AG10803 (cell line): ENCODE measurements at regions not wholly inside any gene's neighbourhood (a gene's known extent, or its start where the extent isn't known, plus 50 kb on each side); places are given as distances from the start of the nearest gene placed in this dataset.
A peak's percentile ranks its signal among the peaks of the same experiment; 100 is the strongest.

Experiments used
- DNase-seq: peaks from one replicate; pipeline ENCODE4 v3.0.0; 2010; ENCODE audit warnings: low read depth
- H3K4me3 ChIP-seq: 2 replicates; pipeline ENCODE4 v1.5.1; 2011; ENCODE audit warnings: mild to moderate bottlenecking, low read length, control low read depth
- CTCF ChIP-seq: conservative IDR thresholded peaks from 2 replicates; pipeline ENCODE4 v1.5.1; 2011; ENCODE audit warnings: mild to moderate bottlenecking, low read length, control low read depth, inconsistent platforms

DNA sequence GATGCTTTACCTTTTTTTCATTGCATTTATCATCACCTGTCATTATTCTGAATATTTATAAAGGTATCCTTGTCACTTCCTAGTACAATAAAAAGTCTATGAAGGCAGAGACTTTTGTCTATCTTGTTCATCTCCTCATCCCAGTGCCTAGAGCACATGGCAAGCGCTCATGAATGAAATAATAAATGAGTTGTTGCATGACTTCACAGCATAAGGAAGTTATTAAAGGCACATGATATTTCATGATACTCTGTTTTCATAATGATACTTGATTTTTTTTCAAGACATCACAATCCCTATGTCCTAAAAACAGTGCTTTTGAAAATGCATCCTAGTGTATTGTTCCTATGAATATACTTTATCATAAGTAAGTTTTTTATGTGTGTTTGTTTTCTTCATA is 310.6 kb upstream of the RSPO3 start:
- no peak for DNase-seq
- no peak overlapping the region for H3K4me3 ChIP-seq
- no peak for TF ChIP-seq CTCF

GRCh38 chr6:126811321-126811720 is 307.1 kb upstream of the RSPO3 start:
- no peak for TF ChIP-seq CTCF
- peak; percentile 57 for DNase-seq
- H3K4me3 ChIP-seq, result no peak overlapping the region

GRCh38 chr6:126812010-126812409 is 306.5 kb upstream of the RSPO3 start:
- no peak for DNase-seq
- TF ChIP-seq CTCF, result no peak
- H3K4me3 ChIP-seq, result no peak overlapping the region

DNA sequence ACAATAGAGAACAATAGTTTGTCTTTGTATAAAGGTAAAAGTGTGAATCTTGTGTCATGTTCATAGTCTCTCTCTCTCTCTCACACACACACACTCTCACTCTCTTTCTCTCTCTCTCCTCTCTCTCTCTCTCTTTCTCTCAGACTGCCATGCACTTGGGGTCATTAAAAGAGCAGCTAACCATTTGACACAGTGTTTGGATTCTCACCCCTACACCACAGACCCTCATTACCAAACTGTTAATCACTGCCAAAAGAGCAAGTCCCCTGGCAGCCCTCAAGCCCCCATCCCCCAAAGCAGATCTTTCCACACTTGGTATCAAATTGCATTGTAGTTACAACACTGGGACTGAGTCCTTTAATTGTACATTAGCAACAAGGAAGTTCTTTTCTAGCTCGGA is 305.8 kb upstream of the RSPO3 start:
- DNase-seq, result peak; percentile 32
- H3K4me3 ChIP-seq, result no peak overlapping the region
- TF ChIP-seq CTCF, result no peak

DNA sequence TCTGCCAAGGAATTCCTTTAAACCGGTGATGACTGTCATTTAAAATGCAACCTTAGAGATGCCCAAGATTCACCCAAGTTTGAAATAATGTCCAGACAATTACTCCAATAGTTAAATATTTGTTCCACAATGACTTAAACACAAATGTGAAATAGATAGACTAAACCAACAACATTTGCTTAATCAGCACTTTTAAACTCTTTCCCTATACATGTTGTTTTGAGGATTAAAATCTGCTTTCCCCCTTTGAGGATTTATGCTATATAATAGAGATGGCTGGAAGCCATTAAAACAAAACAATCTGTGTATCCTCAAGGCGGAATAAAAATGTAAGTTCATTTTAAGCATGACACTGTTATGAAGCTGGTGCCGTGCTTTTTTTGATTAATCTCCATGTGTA is 297.8 kb upstream of the RSPO3 start:
- no peak for TF ChIP-seq CTCF
- H3K4me3 ChIP-seq, result no peak overlapping the region
- no peak for DNase-seq

DNA sequence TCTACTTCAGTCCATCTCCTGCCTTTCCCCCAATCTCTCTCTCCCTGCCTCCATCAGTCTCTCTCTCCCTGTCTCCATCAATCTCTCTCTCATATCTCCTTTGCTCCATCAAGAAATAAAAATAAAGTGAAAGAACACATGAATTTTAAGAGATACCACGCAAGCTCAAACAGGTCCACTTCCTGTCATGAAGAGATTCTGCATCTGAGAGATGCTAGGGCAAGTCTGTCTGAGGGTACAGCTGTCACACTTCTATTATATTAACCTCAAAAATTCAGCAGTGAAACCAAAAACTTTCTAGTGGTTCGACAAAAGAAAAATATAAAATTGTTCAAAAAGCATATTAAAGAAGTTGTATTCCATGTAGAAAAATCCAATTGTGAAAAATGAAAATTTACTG is 296.8 kb upstream of the RSPO3 start:
- no peak for TF ChIP-seq CTCF
- no peak for DNase-seq
- no peak overlapping the region for H3K4me3 ChIP-seq

DNA sequence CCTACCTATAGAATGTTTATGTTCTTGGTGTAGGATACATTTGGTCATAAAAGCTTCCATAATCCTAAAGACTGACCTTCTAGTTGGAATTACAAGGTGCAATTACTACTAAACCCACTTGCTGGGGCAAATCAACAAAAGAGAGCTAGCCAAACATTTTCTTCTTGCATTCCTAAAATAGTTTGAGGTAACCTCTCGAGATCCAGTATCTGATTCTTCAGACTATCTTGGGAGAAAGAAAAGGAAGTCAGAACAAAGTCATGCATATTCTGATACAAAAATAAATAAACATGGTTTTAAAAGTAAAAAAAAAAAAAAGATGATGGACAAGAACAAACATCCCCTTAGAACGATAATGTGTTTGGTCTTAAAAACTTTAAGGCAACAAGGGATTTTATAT is 294.2 kb upstream of the RSPO3 start:
- DNase-seq, result peak; percentile 5
- TF ChIP-seq CTCF, result no peak
- no peak overlapping the region for H3K4me3 ChIP-seq
